AG10803 (cell line): ENCODE measurements at regions not wholly inside any gene's neighbourhood (a gene's known extent, or its start where the extent isn't known, plus 50 kb on each side); places are given as distances from the start of the nearest gene placed in this dataset.

ENCODE experiments used
- DNase-seq: peaks from one replicate; pipeline ENCODE4 v3.0.0; 2010; ENCODE audit warnings: low read depth
- H3K4me3 ChIP-seq: 2 replicates; pipeline ENCODE4 v1.5.1; 2011; ENCODE audit warnings: mild to moderate bottlenecking, low read length, control low read depth
- TF ChIP-seq, protein P1 (sequence below): conservative IDR thresholded peaks from 2 replicates; pipeline ENCODE4 v1.5.1; 2011; ENCODE audit warnings: mild to moderate bottlenecking, low read length, control low read depth, inconsistent platforms

DNA sequence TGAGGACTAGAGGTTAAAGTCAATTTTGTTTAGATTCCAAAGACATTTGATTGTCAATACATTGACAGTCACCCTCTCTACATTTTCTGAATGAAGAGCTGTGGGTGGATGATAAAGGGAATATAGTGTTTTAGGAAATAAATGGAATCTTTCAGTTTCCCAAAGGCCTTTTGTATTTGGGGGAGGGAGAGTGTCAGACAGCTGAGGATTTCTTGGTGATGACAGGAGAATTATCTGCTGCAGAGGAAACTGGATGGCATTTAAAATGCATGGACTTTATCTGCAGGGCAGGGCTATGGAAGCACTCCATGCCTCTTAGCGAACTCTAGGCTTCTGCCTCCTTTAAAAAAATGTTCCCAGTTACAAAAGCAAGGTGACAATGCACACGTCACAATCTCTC is 195.1 kb downstream of the KCNS3 start:
- DNase-seq = no peak
- TF ChIP-seq, protein P1, sequence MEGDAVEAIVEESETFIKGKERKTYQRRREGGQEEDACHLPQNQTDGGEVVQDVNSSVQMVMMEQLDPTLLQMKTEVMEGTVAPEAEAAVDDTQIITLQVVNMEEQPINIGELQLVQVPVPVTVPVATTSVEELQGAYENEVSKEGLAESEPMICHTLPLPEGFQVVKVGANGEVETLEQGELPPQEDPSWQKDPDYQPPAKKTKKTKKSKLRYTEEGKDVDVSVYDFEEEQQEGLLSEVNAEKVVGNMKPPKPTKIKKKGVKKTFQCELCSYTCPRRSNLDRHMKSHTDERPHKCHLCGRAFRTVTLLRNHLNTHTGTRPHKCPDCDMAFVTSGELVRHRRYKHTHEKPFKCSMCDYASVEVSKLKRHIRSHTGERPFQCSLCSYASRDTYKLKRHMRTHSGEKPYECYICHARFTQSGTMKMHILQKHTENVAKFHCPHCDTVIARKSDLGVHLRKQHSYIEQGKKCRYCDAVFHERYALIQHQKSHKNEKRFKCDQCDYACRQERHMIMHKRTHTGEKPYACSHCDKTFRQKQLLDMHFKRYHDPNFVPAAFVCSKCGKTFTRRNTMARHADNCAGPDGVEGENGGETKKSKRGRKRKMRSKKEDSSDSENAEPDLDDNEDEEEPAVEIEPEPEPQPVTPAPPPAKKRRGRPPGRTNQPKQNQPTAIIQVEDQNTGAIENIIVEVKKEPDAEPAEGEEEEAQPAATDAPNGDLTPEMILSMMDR = no peak
- H3K4me3 ChIP-seq = no peak overlapping the region

- TF ChIP-seq, protein P1 = no peak
- no peak overlapping the region for H3K4me3 ChIP-seq
- no peak for DNase-seq
Measured at GRCh38 chr2:18067588-18068384, 189.3 kb downstream of the KCNS3 start.

- DNase-seq = no peak
- H3K4me3 ChIP-seq = no peak overlapping the region
- TF ChIP-seq, protein P1 = no peak
Measured at GRCh38 chr2:18066894-18067293, 188.4 kb downstream of the KCNS3 start.

DNA sequence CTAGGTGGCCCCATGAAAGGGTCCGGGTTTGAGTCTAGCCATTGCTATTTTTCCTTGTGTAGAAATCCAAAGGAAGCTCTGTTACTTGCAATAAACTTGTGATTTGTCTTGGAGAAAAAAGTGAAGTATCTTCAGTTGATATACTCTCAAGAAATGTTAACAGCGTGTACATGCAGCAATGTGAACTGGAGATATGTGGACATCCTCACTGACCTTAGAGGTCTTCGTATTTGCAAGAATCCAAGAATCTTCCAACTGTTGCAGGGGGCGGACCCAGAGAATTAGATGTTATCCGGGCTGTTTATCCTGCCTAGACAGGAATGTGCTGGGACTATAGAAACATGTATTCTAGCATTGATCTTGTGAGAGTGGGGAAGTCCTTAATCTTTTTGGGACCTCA is 187.6 kb downstream of the KCNS3 start:
- no peak for DNase-seq
- TF ChIP-seq, protein P1 = no peak
- H3K4me3 ChIP-seq = no peak overlapping the region

- no peak for DNase-seq
- TF ChIP-seq, protein P1 = no peak
- H3K4me3 ChIP-seq = no peak overlapping the region
Measured at GRCh38 chr2:18065249-18065648, 186.8 kb downstream of the KCNS3 start.

DNA sequence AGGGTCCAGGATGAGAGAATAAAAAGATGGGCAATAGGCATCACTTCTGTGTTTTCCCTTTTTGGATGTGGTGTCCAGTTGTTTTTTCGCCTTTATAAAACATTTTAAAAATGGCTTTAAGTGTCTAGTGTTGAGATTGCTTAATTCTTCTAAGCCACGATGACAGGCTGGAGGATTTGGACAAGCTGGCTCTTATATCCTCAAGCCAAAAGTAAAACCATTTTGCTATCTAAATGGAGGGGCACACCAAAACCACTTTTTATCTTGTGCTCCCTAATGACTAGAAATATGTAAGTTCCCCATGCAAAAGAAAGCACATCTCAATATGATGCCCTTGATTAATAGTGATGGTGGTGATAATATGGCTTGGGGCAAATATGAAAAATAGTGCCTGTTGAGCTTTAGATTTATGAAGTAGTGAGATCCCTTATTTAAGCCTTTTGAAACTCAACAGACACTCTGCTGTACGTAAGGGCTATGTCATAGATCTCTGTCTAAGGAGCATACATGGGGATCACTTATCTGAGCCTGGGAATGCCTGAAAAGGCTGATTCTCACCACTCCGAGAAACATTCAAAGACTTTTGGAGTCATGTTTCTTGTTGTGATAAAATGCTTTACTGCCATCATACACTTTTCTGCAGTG is 185.5 kb downstream of the KCNS3 start:
- TF ChIP-seq, protein P1 = no peak
- peak; percentile 37 for DNase-seq
- H3K4me3 ChIP-seq = no peak overlapping the region

- DNase-seq = peak; percentile 26
- TF ChIP-seq, protein P1 = no peak
- no peak overlapping the region for H3K4me3 ChIP-seq
Measured at GRCh38 chr2:18062892-18063291, 184.4 kb downstream of the KCNS3 start.
